ENCODE measurements at regions not wholly inside any gene's neighbourhood (a gene's known extent, or its start where the extent isn't known, plus 50 kb on each side); places are given as distances from the start of the nearest gene placed in this dataset.
"Not testable (repeated sequence)": the region's sequence is repeated elsewhere in the genome, so short reads cannot be mapped to it uniquely, and the experiment has no call there.

GRCh38 chr2:240259201-240259923 lies 118.9 kb upstream of the OTOS start:
- peaks cover 16% of the 10 kb centered on the region for H3K4me1 Mint-ChIP-seq (ENCODE audit: insufficient read depth, unreplicated experiment)
- no TSS peak for BruUV-seq (replicated peaks)
- ChIA-PET CTCF (interaction anchor here (0.7 to 1.0 kb wide), 2 partner anchors 13 to 320 kb away, joined by 3 read pairs; no protein-coding TSS in a partner anchor), POLR2A (no interaction called here)
- no peak for TF ChIP-seq CTCF (IDR thresholded peaks at IDR 0.05; ENCODE audit: unreplicated experiment)
- H3K27me3 Mint-ChIP-seq (ENCODE audit: insufficient read depth, unreplicated experiment) = no peaks in the 10 kb centered on the region
- no peak overlapping the region for H3K27ac Mint-ChIP-seq (ENCODE audit: low read depth, unreplicated experiment)
- intact Hi-C loops (cut with micrococcal nuclease) = no loop called here
- no peak for DNase-seq (ENCODE audit: unreplicated experiment)
- H3K9me3 Mint-ChIP-seq (ENCODE audit: unreplicated experiment) = peaks cover 22% of the 10 kb centered on the region
- no peaks in the 10 kb centered on the region for H3K36me3 Mint-ChIP-seq (ENCODE audit: insufficient read depth, unreplicated experiment)
- H3K4me3 Mint-ChIP-seq (ENCODE audit: unreplicated experiment) = no peak overlapping the region

GRCh38 chr2:240259924-240260529 lies 119.6 kb upstream of the OTOS start:
- Mint-ChIP-seq H3K4me3 (ENCODE audit: unreplicated experiment) (no peak overlapping the region), H3K36me3 (ENCODE audit: insufficient read depth, unreplicated experiment) (no peaks in the 10 kb centered on the region), H3K27ac (ENCODE audit: low read depth, unreplicated experiment) (no peak overlapping the region), H3K27me3 (ENCODE audit: insufficient read depth, unreplicated experiment) (no peaks in the 10 kb centered on the region), H3K4me1 (ENCODE audit: insufficient read depth, unreplicated experiment) (peaks cover 16% of the 10 kb centered on the region), H3K9me3 (ENCODE audit: unreplicated experiment) (peaks cover 22% of the 10 kb centered on the region)
- no TSS peak for BruUV-seq (replicated peaks)
- ChIA-PET POLR2A (no interaction called here), CTCF (interaction anchor here (0.7 kb wide), 1 partner anchor 173 kb away, joined by 3 read pairs; no protein-coding TSS in a partner anchor)
- no peak for DNase-seq (ENCODE audit: unreplicated experiment)
- TF ChIP-seq CTCF (IDR thresholded peaks at IDR 0.05; ENCODE audit: unreplicated experiment) = no peak
- intact Hi-C loops (cut with micrococcal nuclease) = no loop called here

GRCh38 chr2:240260664-240261063 lies 120.2 kb upstream of the OTOS start:
- ChIA-PET CTCF (no interaction called here), POLR2A (no interaction called here)
- intact Hi-C loops (cut with micrococcal nuclease) = no loop called here
- no peak overlapping the region for H3K4me3 Mint-ChIP-seq (ENCODE audit: unreplicated experiment)
- TF ChIP-seq CTCF (IDR thresholded peaks at IDR 0.05; ENCODE audit: unreplicated experiment) = no peak
- peaks cover 22% of the 10 kb centered on the region for H3K9me3 Mint-ChIP-seq (ENCODE audit: unreplicated experiment)
- DNase-seq (ENCODE audit: unreplicated experiment) = no peak
- H3K36me3 Mint-ChIP-seq (ENCODE audit: insufficient read depth, unreplicated experiment) = no peaks in the 10 kb centered on the region
- no peak overlapping the region for H3K27ac Mint-ChIP-seq (ENCODE audit: low read depth, unreplicated experiment)
- H3K27me3 Mint-ChIP-seq (ENCODE audit: insufficient read depth, unreplicated experiment) = peaks cover 2% of the 10 kb centered on the region
- no TSS peak for BruUV-seq (replicated peaks)
- peaks cover 9% of the 10 kb centered on the region for H3K4me1 Mint-ChIP-seq (ENCODE audit: insufficient read depth, unreplicated experiment)

GRCh38 chr2:240262578-240262977 lies 122.1 kb upstream of the OTOS start:
- H3K36me3 Mint-ChIP-seq (ENCODE audit: insufficient read depth, unreplicated experiment); CTCF ChIA-PET; DNase-seq (ENCODE audit: unreplicated experiment); intact Hi-C loops (cut with micrococcal nuclease); POLR2A ChIA-PET; H3K27ac Mint-ChIP-seq (ENCODE audit: low read depth, unreplicated experiment); BruUV-seq (replicated peaks); H3K4me3 Mint-ChIP-seq (ENCODE audit: unreplicated experiment); H3K4me1 Mint-ChIP-seq (ENCODE audit: insufficient read depth, unreplicated experiment): not testable (repeated sequence)
- Mint-ChIP-seq H3K27me3 (ENCODE audit: insufficient read depth, unreplicated experiment) (peaks cover 21% of the 10 kb centered on the region), H3K9me3 (ENCODE audit: unreplicated experiment) (peaks cover 27% of the 10 kb centered on the region)
